Upper lobe of right lung (tissue), 1 donor: ENCODE measurements at regions not wholly inside any gene's neighbourhood (a gene's known extent, or its start where the extent isn't known, plus 50 kb on each side); places are given as distances from the start of the nearest gene placed in this dataset.

ENCODE experiments used
- ATAC-seq: fragments of 200-7000 bp; cut with Tn5 transposase; one replicate; pipeline ENCODE4 v1.9.1; 2020; ENCODE audit warnings: mild to moderate bottlenecking, moderate library complexity
- DNase-seq: peaks from one replicate; pipeline ENCODE4 v3.0.0-alpha.2; 2020
- H3K27ac ChIP-seq: fragments of 200-600 bp; one replicate; pipeline ENCODE4 v1.8.0; 2022
- H3K27me3 ChIP-seq: fragments of 200-600 bp; one replicate; pipeline ENCODE4 v1.8.0; 2022; ENCODE audit warnings: mild to moderate bottlenecking
- H3K36me3 ChIP-seq: fragments of 200-600 bp; one replicate; pipeline ENCODE4 v1.8.0; 2022
- H3K4me1 ChIP-seq: fragments of 200-600 bp; one replicate; pipeline ENCODE4 v1.8.0; 2022
- H3K4me3 ChIP-seq: fragments of 200-600 bp; one replicate; pipeline ENCODE4 v1.8.0; 2022; ENCODE audit warnings: mild to moderate bottlenecking
- H3K9me3 ChIP-seq: fragments of 200-600 bp; one replicate; pipeline ENCODE4 v1.8.0; 2022
- CTCF ChIP-seq: fragments of 200-600 bp; IDR thresholded peaks from one replicate; pipeline ENCODE4 v1.8.0; 2022; ENCODE audit warnings: antibody characterized with exemption
- intact Hi-C: fragments of 100-400 bp; cut with DNase I; formaldehyde crosslinking; loops from one replicate; pipeline ENCODE4 v1.11.0; 2022
- donor health status: DM: no; HTN: yes; CAD: no; lungs with severe emphysema.

GRCh38 chr15:62787401-62787800 is 255.1 kb upstream of the TPM1 start:
- H3K36me3 ChIP-seq = no peaks in the 10 kb centered on the region
- no peak overlapping the region for H3K4me3 ChIP-seq
- H3K27me3 ChIP-seq = no peaks in the 10 kb centered on the region
- H3K27ac ChIP-seq = no peak overlapping the region
- no peak for ATAC-seq
- intact Hi-C loops = no loop called here
- no peak for DNase-seq
- no peak for TF ChIP-seq CTCF
- no peaks in the 10 kb centered on the region for H3K9me3 ChIP-seq
- H3K4me1 ChIP-seq = peaks cover 4% of the 10 kb centered on the region

- TF ChIP-seq CTCF = no peak
- Histone ChIP-seq H3K9me3 (no peaks in the 10 kb centered on the region), H3K27ac (no peak overlapping the region), H3K4me1 (no peaks in the 10 kb centered on the region), H3K36me3 (no peaks in the 10 kb centered on the region), H3K27me3 (no peaks in the 10 kb centered on the region), H3K4me3 (no peak overlapping the region)
- ATAC-seq = no peak
- no peak for DNase-seq
- intact Hi-C loops = no loop called here
These were observed 254.3 kb upstream of the TPM1 start for GRCh38 chr15:62788224-62788623.

- Histone ChIP-seq H3K27me3 (no peaks in the 10 kb centered on the region), H3K36me3 (no peaks in the 10 kb centered on the region), H3K4me1 (no peaks in the 10 kb centered on the region), H3K9me3 (no peaks in the 10 kb centered on the region), H3K4me3 (no peak overlapping the region), H3K27ac (no peak overlapping the region)
- no peak for DNase-seq
- no peak for ATAC-seq
- intact Hi-C loops = no loop called here
- no peak for TF ChIP-seq CTCF
These were observed 252.0 kb upstream of the TPM1 start for GRCh38 chr15:62790546-62790945.

GRCh38 chr15:62791694-62792093 is 250.9 kb upstream of the TPM1 start:
- H3K9me3 ChIP-seq = no peaks in the 10 kb centered on the region
- DNase-seq = no peak
- intact Hi-C loops = no loop called here
- TF ChIP-seq CTCF = no peak
- no peaks in the 10 kb centered on the region for H3K36me3 ChIP-seq
- no peak overlapping the region for H3K4me3 ChIP-seq
- no peak for ATAC-seq
- H3K4me1 ChIP-seq = no peaks in the 10 kb centered on the region
- no peaks in the 10 kb centered on the region for H3K27me3 ChIP-seq
- H3K27ac ChIP-seq = no peak overlapping the region

GRCh38 chr15:62792986-62793751 is 249.4 kb upstream of the TPM1 start:
- intact Hi-C loops = no loop called here
- Histone ChIP-seq H3K9me3 (no peaks in the 10 kb centered on the region), H3K27me3 (no peaks in the 10 kb centered on the region), H3K4me3 (no peak overlapping the region), H3K4me1 (no peaks in the 10 kb centered on the region), H3K36me3 (no peaks in the 10 kb centered on the region), H3K27ac (no peak overlapping the region)
- no peak for DNase-seq
- ATAC-seq = no peak
- TF ChIP-seq CTCF = no peak

- Histone ChIP-seq H3K4me1 (no peaks in the 10 kb centered on the region), H3K36me3 (no peaks in the 10 kb centered on the region), H3K27ac (no peak overlapping the region), H3K27me3 (no peaks in the 10 kb centered on the region), H3K4me3 (no peak overlapping the region), H3K9me3 (no peaks in the 10 kb centered on the region)
- no peak for ATAC-seq
- intact Hi-C loops = no loop called here
- DNase-seq = no peak
- TF ChIP-seq CTCF = no peak
These were observed 248.8 kb upstream of the TPM1 start for GRCh38 chr15:62793752-62794144.
